GM23248 (cell line): ENCODE measurements at regions not wholly inside any gene's neighbourhood (a gene's known extent, or its start where the extent isn't known, plus 50 kb on each side); places are given as distances from the start of the nearest gene placed in this dataset.

Source experiments
- EZH2 ChIP-seq: fragments of 200-600 bp; sonication (generic); IDR thresholded peaks from 2 replicates; pipeline ENCODE4 v1.6.1; 2018; ENCODE audit warnings: antibody characterized with exemption, mild to moderate bottlenecking; ENCODE audit not compliant: insufficient read depth, poor library complexity, severe bottlenecking
- EZH2phosphoT487 ChIP-seq: fragments of 200-600 bp; sonication (generic); IDR thresholded peaks from 2 replicates; pipeline ENCODE4 v1.6.1; 2018; ENCODE audit warnings: antibody characterized with exemption, moderate library complexity, mild to moderate bottlenecking, low read depth; ENCODE audit not compliant: insufficient read depth

GRCh38 chr4:43282534-43282933 is 390.0 kb downstream of the GRXCR1 start:
- TF ChIP-seq EZH2phosphoT487 (no peak), EZH2 (no peak)
